ENCODE measurements at regions not wholly inside any gene's neighbourhood (a gene's known extent, or its start where the extent isn't known, plus 50 kb on each side); places are given as distances from the start of the nearest gene placed in this dataset.

- TF ChIP-seq CTCF (IDR thresholded peaks at IDR 0.05; ENCODE audit: borderline replicate concordance, extremely low read depth, low read length, poor library complexity, severe bottlenecking): no peak
- TF ChIP-seq EZH2 (IDR thresholded peaks at IDR 0.05; ENCODE audit: borderline replicate concordance, low read depth, low read length, severe bottlenecking): no peak
These were observed 554.4 kb upstream of the LRRTM1 start for GRCh38 chr2:80858965-80859364.
